ENCODE measurements at regions not wholly inside any gene's neighbourhood (a gene's known extent, or its start where the extent isn't known, plus 50 kb on each side); places are given as distances from the start of the nearest gene placed in this dataset.

GRCh38 chr13:64073203-64073602 is 2657.6 kb upstream of the PCDH20 start:
- TF ChIP-seq CTCF (IDR thresholded peaks at IDR 0.05; ENCODE audit: insufficient read depth, low read length, poor library complexity, severe bottlenecking), result no peak
- no peak for TF ChIP-seq EZH2phosphoT487 (conservative IDR thresholded peaks at IDR 0.05; ENCODE audit: low read length)

Measured in SU-DHL-6 (cell line).